Epithelial cell of prostate (primary cell): ENCODE measurements at regions not wholly inside any gene's neighbourhood (a gene's known extent, or its start where the extent isn't known, plus 50 kb on each side); places are given as distances from the start of the nearest gene placed in this dataset.
A peak's percentile ranks its signal among the peaks of the same experiment; 100 is the strongest.

ENCODE experiments used
- DNase-seq: peaks from one replicate; pipeline ENCODE4 v3.0.0-alpha.2; 2011; ENCODE audit warnings: low read depth, low spot score
- H3K27ac ChIP-seq: fragments of 450-650 bp; 2 replicates; pipeline ENCODE4 v1.5.1; 2017; ENCODE audit warnings: mild to moderate bottlenecking

DNA sequence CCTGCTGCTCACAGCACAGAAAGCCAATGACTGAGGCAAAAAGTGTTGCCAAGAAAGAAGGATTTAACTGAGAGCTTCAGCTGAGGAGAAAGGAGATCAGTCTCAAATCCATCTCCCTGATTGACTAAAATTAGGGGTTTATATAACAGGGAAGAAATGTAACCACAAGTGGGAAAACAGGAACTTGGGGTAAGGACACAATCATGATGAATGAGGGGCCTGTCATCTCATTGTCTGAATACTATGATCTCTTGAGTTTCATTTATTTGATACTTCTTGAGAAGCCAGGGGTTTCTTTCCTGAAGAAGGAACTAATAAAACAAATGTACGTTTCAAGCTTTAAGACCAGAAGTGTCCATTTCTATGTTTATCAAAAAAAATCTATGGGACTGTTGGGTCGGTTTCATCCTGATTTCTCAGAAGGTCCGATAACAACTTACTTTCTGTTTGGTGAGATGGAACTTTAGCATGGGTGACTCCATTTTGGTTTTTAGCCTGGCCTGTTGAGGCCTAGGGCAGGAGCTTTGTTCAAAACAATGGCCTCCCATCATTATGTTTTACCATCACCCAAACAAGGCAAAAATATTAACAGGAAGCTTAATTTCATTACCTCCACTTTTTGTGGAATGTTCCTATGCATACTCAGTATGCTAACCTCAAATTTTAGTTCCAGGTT lies 76.6 kb upstream of the PIAS1 start:
- no peak for DNase-seq
- H3K27ac ChIP-seq = no peak overlapping the region

DNA sequence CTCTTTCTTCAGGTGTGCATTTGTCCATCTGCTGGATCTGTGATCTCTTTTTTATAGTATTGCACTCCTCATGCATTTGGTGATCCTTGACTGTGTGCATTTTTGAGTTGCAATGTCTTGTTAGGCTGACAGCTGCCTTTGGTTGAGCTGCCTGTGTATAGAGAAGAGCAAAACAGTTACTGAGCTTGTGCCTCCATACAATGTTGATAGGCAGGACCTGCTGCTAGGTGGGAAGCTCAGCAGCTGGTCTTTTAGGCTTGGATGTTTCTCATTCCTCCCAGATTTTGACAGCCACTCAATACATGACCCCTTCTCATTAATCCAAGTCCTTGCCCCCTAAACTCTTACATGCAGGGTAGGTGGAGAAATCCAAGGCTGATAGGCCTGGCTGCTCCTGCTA lies 74.8 kb upstream of the PIAS1 start:
- no peak for DNase-seq

DNA sequence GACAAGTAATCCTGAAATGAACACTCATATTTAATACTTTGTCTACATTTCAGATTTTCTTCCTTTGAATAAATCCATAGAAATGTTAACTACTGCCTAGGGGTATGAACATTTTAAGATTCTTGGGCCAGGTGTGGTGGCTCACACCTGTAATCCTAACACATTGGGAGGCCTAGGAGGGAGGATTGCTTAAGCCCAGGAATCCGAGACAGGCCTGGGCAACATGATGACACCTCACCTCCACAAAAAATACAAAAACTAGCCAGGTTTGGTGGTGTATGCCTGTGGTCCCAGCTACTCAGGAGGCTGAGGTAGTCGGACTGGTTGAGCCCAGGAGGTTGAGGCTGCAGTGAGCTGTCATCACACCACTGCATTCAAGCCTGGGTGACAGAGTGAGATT lies 73.9 kb upstream of the PIAS1 start:
- DNase-seq = no peak
- H3K27ac ChIP-seq = no peak overlapping the region

More for the DNA sequence above, 74.8 kb upstream of the PIAS1 start:
- no peak overlapping the region for H3K27ac ChIP-seq

DNA sequence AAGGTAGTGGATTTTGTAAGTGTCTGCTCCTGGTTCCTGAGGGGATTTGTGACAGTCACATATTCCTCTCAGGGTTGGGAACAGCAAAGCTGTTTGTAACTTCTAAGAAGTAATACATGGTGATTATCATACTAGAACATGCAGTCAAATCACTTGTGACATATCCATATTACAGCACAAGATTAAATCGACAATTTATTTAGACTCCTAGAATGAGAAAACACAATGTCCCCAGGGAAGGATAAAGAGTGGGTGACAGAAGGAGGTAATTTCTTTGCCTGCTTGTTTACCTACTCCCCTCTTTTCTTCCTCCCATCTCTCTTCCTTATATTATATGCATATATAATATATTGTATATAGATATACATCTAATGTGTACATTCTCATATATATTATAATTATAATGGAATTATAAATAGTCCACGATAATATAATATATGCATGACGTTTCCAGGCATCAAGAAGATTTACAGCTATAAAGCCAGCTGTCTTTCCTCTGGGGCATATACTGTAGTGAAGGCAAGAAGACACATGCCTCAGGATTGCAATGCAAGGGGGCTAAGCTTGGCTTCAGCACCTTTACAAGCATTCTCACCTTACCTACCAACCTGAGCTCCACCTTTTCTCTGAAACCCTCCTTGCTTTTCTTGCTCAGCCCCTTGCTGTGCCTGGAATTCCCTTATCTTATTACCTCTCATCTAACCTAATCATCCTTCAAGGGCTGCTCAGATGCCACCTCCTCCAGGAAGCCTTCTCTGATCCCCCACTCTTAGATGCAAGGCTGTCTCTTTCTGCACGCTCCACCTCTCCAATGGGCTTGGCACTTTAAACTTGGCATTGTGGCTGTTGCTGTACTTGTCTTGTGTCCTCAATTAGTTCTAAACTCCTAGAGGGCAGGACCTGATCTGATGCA lies 73.1 kb upstream of the PIAS1 start:
- no peak for DNase-seq
- no peak overlapping the region for H3K27ac ChIP-seq

DNA sequence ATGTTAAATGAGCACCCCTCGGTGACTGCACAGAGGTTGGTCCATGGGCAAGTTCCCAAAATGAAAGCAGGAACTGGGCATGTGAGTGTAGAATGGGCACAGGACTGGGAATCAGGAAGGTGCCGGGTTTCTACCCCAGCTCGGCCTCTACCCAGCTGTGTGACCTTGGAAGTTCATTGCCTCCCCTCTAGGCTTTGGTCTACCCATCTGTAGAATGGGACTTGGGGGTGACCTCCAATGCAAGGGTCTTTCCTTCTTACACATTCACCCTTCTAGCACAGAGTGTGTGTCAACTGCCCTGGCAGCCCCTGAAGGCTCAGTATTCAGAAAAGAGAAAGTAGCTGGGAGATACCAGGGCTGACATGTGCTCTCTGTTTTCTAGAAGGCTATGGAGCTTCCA lies 72.3 kb upstream of the PIAS1 start:
- no peak for DNase-seq

DNA sequence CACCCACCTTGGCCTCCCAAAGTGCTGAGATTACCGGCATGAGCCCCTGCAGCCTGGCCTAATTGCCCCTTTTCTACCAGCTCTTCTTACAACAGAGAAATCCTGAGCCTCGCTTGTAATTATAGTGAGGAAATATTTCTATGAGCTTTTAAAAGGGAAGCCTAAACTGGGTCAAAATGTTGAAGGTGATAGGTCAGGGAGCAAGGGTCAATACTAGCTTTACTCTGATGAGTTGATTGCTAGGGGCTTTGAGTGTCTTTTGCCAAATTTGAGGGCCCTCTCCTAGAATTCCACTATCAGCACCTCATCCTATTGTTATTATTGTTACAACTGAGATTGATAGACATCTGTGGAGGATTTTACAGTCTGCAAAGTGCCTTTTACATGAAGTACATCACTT lies 62.4 kb upstream of the PIAS1 start:
- no peak for DNase-seq

More for the DNA sequence above, 72.3 kb upstream of the PIAS1 start:
- no peak overlapping the region for H3K27ac ChIP-seq

DNA sequence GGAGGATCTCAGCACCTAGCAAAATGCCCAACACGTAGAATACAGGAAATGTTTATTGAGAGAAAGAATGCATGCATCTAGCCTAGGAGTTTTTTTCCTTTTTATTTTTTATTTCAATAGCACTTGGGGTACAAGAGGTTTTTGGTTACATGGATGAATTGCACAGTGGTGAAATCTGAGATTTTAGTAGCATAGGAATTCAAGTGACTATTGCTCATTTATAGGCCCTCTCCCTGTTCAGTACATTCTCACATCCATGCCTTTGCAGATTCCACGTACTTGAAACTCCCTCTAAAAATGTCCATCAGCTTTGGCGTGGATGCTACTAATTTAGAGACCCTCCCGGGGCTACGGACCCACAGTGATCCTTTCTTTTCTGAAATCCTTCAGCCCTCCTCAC lies 61.7 kb upstream of the PIAS1 start:
- no peak for DNase-seq
- H3K27ac ChIP-seq = peak overlapping the region; percentile 50

More for the DNA sequence above, 62.4 kb upstream of the PIAS1 start:
- no peak overlapping the region for H3K27ac ChIP-seq

DNA sequence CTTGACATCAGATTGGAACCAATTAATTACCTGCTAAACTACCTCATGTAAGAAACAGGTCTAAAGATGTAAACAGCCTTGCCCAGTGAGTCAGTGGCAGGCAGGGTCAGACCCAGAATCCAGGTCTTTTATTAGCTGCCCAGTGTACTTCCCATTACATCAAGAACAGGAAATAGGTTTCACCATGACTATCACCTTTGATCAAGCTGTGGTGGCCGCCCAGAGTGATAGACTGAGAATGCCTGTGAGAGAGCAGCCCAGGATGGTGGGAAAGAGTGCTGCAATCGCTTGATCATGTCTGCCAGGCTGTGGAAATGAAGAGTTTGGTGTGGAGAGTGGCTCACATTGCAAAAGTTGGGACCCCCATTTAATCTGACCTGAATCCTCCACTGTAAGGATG lies 61.3 kb upstream of the PIAS1 start:
- peak overlapping the region; percentile 50 for H3K27ac ChIP-seq
- DNase-seq = peak; percentile 64

DNA sequence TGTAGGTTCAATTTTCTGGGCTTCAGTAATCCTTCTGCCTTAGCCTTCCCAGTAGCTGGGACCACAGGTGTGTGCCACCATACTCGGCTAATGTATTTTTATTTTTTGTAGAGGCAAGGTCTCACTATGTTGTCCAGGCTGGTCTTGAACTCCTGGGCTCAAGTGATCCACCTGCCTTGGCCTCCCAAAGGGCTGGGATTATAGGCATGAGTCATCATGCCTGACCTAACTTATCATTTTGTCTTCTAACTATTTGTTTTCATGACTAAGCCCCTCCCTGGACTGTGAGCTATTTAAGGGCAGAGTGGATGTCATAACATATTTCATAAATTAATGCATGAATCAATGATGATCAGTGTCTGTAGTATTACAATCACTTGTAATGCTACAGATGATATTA lies 56.1 kb upstream of the PIAS1 start:
- peak; percentile 69 for DNase-seq
- H3K27ac ChIP-seq = peak overlapping the region; percentile 80

DNA sequence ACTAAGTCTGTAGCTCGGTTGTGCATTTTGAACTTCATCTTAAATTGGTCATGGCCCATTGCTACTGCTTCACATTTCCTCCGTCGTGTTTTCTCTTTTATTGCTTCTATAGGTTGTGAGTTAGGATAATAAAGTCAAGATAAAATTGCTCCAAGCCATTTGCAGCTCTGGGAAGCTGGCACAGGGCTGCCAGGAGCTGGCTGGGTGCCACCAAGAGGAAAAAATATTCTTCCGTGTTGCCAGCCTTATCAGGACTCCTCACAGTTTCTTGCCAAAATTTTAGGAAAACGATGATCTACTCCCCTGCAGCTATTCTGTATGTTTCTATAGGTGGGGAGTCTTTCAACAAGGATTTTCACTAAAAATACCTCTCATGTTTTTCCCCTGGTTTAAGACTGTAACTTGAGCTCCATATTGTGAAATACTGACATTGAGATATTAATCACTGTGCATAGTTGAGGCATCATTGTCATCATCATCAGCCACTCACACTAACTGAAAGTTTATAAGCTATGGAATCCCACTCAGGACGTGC lies 55.4 kb upstream of the PIAS1 start:
- DNase-seq = peak; percentile 37
- H3K27ac ChIP-seq = peak overlapping the region; percentile 80

DNA sequence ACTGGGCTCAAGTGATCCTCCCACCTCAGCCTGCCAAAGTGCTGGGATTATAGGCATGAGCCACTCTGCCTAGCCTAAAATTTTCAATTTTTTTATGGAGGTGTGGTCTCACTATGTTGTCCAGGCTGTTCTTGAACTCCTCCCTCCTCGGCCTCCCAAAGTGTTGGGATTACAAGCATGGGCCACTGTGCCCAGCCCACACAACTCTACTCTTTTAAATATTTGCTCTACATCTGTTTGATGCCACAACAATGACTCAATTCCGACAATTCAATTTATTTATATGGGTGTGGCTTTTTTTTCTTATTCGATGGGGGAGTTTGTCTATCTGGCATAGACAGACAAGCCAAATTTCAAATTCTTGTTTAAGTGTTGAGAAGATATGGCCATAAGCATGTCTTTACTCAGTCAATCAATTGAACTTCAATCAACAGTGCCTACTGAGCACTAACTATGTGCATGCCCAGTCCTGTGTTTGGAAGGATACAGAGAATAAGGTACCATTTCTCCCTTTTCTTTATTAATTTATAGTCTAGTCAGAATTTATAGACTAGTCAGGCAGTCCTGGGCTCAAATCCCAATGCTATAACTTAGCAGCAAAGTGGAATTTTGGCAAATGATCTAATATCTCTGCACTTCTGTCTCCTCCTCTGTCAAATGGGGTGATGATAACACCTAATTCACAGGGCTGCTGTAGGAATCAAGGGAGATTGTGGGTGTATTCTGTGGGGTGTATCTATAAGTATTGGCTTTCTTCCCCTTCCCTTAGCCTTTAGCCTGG lies 54.6 kb upstream of the PIAS1 start:
- peak overlapping the region; percentile 80 for H3K27ac ChIP-seq
- no peak for DNase-seq

DNA sequence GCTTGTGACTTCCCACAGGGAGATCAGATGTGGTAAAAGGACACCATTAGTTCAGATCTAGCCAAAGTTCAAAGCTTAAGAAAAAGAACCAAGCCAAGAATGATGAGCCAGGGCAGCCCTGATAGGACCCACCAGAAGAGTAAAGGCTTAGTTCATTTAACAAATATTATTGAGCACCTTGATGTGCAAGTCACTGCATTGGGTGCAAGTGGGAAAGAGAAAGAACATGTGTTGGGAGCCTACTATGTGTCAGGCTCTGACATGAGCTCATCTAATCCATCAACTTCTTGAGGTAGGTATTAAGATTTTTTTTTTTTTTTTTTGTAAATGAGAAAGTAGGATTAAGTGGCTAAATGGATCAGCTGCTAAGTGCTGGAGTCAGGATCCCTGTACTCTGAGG lies 53.4 kb upstream of the PIAS1 start:
- H3K27ac ChIP-seq = no peak overlapping the region
- DNase-seq = no peak

DNA sequence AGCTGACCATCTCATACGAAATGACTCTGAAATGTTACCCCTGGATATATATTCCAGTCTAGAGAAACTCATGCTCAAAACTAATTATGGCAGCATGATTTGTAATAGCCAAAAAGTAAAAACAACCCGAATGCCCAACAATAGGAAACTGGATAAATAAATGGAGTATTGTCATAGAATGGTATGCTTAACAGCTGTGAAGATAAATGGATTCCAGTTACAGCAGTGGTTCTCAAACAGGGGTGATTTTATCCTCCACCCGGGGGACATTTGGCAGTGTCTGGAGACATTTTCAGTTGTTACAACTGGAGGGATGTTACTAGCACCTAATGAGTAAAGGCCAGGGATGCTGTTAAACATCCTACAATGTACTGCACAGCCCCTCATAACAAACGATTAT lies 52.3 kb upstream of the PIAS1 start:
- no peak for DNase-seq
- no peak overlapping the region for H3K27ac ChIP-seq

DNA sequence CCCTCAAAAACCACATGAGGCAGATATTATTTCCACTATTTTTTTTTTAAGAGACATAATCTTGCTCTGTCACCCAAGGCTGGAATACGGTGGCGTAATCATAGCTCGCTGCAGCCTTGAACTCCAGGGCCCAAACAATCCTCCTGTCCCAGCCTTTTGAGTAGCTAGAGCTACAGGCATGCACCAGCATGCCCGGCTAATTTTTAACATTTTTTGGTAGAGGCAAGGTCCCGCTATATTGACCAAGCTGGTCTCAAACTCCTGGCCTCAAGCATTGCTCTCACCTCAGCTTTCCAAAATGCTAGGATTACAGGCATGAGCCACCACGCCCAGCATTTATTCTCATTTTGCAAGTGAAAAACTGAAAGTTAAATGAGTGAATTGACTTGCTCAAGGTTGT lies 50.8 kb upstream of the PIAS1 start:
- DNase-seq = no peak
- H3K27ac ChIP-seq = no peak overlapping the region
